Peyer's patch (tissue), 4 donors: ENCODE measurements at regions not wholly inside any gene's neighbourhood (a gene's known extent, or its start where the extent isn't known, plus 50 kb on each side); places are given as distances from the start of the nearest gene placed in this dataset.

Experiments used
- DNase-seq, 3 donors: peaks; one replicate each; pipeline ENCODE4 v3.0.0-alpha.2; 2017 to 2019
- H3K27ac ChIP-seq, 4 donors: fragments of 200-600 bp; sonication (generic); one replicate each; pipeline ENCODE4 v1.5.1; 2016 to 2019
- H3K27me3 ChIP-seq, 2 donors: fragments of 200-600 bp; sonication (generic); one replicate each; pipeline ENCODE4 v1.5.1; 2019
- H3K36me3 ChIP-seq, 3 donors: fragments of 200-600 bp; sonication (generic); one replicate each; pipeline ENCODE4 v1.5.1; 2016 to 2019
- H3K4me1 ChIP-seq, 4 donors: fragments of 200-600 bp; sonication (generic); one replicate each; pipeline ENCODE4 v1.5.1; 2016 to 2019
- H3K4me3 ChIP-seq, 4 donors: fragments of 200-600 bp; sonication (generic); 1 replicate in 3 of 4; 2 replicates in 1 of 4; pipeline ENCODE4 v1.5.1; 2016 to 2019; ENCODE audit warnings: mild to moderate bottlenecking in 1 of 4
- H3K9me3 ChIP-seq, 4 donors: fragments of 200-600 bp; sonication (generic); one replicate each; pipeline ENCODE4 v1.5.1; 2016 to 2019; ENCODE audit warnings: mild to moderate bottlenecking in 1 of 4
- POLR2A ChIP-seq, 2 donors: fragments of 450-650 bp; IDR thresholded peaks; one replicate each; pipeline ENCODE4 v1.5.1; 2017; ENCODE audit warnings: antibody characterized with exemption in 2 of 2, mild to moderate bottlenecking in 2 of 2, moderate library complexity in 2 of 2
- TF ChIP-seq, protein P1 (sequence below), 6 experiments: fragments of 450-650 bp in 4 of 6; fragments of 200-600 bp in 2 of 6; sonication (generic) in 1 of 6; IDR thresholded peaks; one replicate each; pipeline ENCODE4 v1.5.1; 2017 to 2019; ENCODE audit warnings: antibody characterized with exemption in 6 of 6, mild to moderate bottlenecking in 3 of 6, moderate library complexity in 1 of 6

DNA sequence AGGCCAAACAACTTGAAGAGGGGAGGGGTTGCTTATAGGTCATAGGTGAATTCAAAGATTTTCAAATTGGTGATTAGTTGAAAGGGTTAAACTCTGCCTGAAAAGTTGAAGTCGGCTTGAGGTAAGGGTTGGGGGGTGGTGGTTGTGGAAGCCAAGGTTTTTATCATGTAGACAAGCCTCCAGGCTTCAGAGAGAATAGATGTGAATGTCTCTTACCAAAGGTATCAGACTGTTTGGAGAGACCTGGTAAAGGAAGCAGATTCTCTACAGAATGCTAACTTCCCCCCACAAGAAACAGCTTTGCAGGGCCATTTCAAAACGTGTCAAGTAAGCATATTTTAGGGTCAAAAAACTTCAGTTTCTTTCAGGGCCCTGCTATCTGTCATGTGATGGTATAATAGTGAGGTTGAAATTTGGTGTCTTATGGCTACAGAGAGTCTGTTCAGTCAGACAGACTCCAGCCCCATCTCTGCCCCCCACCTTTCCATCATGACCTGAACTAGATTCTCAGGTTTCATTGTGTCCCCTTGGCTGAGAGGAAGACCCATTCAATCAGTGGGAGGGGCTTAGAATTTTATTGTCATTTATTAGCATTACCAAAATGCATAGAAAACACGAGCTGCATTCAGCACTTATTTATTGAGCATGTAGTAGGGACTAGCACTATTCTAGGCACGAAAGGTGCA lies 136.5 kb downstream of the MAP3K7 start:
- Histone ChIP-seq H3K4me1 (no peaks in the 10 kb centered on the region), H3K9me3 (no peaks in the 10 kb centered on the region), H3K36me3 (no peaks in the 10 kb centered on the region), H3K4me3 (no peak overlapping the region), H3K27me3 (no peaks in the 10 kb centered on the region), H3K27ac (no peak overlapping the region)
- no peak for DNase-seq
- TF ChIP-seq, protein P1, sequence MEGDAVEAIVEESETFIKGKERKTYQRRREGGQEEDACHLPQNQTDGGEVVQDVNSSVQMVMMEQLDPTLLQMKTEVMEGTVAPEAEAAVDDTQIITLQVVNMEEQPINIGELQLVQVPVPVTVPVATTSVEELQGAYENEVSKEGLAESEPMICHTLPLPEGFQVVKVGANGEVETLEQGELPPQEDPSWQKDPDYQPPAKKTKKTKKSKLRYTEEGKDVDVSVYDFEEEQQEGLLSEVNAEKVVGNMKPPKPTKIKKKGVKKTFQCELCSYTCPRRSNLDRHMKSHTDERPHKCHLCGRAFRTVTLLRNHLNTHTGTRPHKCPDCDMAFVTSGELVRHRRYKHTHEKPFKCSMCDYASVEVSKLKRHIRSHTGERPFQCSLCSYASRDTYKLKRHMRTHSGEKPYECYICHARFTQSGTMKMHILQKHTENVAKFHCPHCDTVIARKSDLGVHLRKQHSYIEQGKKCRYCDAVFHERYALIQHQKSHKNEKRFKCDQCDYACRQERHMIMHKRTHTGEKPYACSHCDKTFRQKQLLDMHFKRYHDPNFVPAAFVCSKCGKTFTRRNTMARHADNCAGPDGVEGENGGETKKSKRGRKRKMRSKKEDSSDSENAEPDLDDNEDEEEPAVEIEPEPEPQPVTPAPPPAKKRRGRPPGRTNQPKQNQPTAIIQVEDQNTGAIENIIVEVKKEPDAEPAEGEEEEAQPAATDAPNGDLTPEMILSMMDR (IDR thresholded peaks at IDR 0.05): no peak
- TF ChIP-seq POLR2A (IDR thresholded peaks at IDR 0.05): no peak

DNA sequence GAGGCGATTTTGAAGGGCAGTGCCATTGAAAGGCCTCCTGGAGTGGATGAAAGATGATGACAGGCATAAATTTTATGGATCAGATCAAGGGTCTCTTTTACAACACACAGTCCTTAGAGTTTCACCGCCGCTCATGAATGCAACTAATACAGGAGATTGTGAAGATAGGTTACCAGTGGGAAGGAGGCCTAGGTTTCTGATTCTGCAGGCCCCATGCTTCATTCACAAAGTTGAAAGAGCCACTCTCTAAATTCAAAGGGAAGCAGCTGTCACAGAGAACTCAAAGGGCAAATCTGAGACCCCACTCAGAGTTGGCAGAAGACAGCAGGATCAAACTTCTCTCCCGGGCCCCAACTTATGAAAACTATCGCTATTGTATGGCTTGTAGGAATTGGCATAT lies 137.6 kb downstream of the MAP3K7 start:
- TF ChIP-seq POLR2A (IDR thresholded peaks at IDR 0.05): no peak
- TF ChIP-seq, protein P1 (IDR thresholded peaks at IDR 0.05): no peak
- Histone ChIP-seq H3K27me3 (no peaks in the 10 kb centered on the region), H3K4me1 (no peaks in the 10 kb centered on the region), H3K36me3 (no peaks in the 10 kb centered on the region), H3K27ac (no peak overlapping the region), H3K4me3 (no peak overlapping the region), H3K9me3 (no peaks in the 10 kb centered on the region)
- no peak for DNase-seq

DNA sequence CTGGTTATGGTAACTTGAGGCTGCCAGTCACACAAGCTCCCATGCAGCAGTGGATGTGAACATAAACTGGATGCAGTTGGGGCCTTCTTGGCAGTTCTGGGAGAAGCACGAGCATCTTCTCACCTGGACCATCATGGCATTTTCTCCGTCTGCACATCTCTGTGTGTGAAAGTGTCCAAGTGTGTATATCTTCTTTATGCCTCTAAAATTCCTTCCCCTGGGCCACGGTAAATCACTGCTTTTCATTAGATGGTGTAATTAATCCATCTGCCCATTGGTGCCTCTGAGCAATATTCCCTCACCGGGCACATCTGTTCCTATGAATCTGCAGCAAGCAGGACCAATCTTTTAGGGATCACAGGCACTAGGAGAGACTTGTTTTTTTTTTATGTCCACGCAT lies 138.0 kb downstream of the MAP3K7 start:
- no peaks in the 10 kb centered on the region for H3K9me3 ChIP-seq
- no peaks in the 10 kb centered on the region for H3K27me3 ChIP-seq
- H3K4me1 ChIP-seq: no peaks in the 10 kb centered on the region
- H3K4me3 ChIP-seq: no peak overlapping the region
- TF ChIP-seq, protein P1 (IDR thresholded peaks at IDR 0.05): no peak
- TF ChIP-seq POLR2A (IDR thresholded peaks at IDR 0.05): no peak
- H3K36me3 ChIP-seq: no peaks in the 10 kb centered on the region
- DNase-seq: no peak
- H3K27ac ChIP-seq: no peak overlapping the region

DNA sequence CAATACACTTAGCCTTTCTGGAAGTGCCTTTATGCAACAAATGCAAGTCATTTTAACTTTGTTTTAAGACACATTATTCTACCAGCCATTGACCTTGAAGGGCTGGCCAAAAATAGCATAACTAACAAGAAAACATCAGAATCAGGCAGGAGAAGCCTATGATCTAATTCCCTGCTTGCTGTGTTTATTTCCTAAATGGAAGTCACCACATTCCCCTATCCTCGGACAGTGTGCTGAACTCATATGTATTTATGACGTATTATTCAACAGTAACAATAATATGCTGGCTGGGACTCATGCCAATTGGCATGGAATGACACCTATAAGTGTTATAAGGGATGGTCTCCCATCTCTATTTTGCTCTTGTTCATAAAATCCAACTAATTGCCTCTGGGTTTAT lies 140.7 kb downstream of the MAP3K7 start:
- DNase-seq: no peak
- no peak overlapping the region for H3K4me3 ChIP-seq
- no peaks in the 10 kb centered on the region for H3K9me3 ChIP-seq
- H3K36me3 ChIP-seq: no peaks in the 10 kb centered on the region
- H3K27me3 ChIP-seq: no peaks in the 10 kb centered on the region
- no peak for TF ChIP-seq POLR2A (IDR thresholded peaks at IDR 0.05)
- TF ChIP-seq, protein P1 (IDR thresholded peaks at IDR 0.05): no peak
- H3K27ac ChIP-seq: no peak overlapping the region
- no peaks in the 10 kb centered on the region for H3K4me1 ChIP-seq

DNA sequence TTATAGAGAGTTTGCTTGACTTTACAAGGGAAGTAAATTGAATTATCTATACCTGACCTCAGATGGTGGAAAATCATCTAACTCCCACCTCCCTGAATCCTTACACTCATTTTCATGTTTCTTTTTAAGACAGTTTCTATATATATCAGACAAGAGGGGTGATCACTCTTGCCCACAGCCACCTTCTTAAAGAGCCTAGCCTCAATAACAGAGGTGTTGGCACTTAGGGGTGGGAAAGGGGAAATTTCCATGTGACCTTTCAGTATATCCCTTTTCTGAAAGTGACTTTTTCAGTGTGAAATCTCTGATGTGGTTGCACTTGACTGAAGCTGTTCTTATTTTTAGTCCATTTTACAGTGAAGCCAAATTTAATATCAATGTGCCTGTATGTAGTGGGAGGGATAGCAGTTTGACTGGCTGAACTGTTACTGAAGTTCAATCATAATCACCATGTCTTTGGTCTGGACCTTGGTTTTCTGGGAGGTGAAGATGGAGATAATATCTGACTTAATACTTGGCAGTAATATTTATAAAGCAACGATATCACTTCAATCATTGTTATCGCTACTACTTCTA lies 141.3 kb downstream of the MAP3K7 start:
- Histone ChIP-seq H3K9me3 (no peaks in the 10 kb centered on the region), H3K27me3 (no peaks in the 10 kb centered on the region), H3K4me1 (no peaks in the 10 kb centered on the region), H3K27ac (no peak overlapping the region), H3K36me3 (no peaks in the 10 kb centered on the region), H3K4me3 (no peak overlapping the region)
- DNase-seq: no peak
- TF ChIP-seq, protein P1 (IDR thresholded peaks at IDR 0.05): no peak
- TF ChIP-seq POLR2A (IDR thresholded peaks at IDR 0.05): no peak
